HEK293T (cell line): ENCODE measurements at regions not wholly inside any gene's neighbourhood (a gene's known extent, or its start where the extent isn't known, plus 50 kb on each side); places are given as distances from the start of the nearest gene placed in this dataset.

ENCODE experiments used
- ARNT ChIP-seq: fragments of 450-650 bp; IDR thresholded peaks from 2 replicates; pipeline ENCODE4 v1.6.1; 2017; ENCODE audit warnings: mild to moderate bottlenecking
- SP1 ChIP-seq: fragments of 450-650 bp; IDR thresholded peaks from 2 replicates; pipeline ENCODE4 v1.6.1; 2017
- ZNF384 ChIP-seq: fragments of 450-650 bp; IDR thresholded peaks from 2 replicates; pipeline ENCODE4 v1.6.1; 2016

DNA sequence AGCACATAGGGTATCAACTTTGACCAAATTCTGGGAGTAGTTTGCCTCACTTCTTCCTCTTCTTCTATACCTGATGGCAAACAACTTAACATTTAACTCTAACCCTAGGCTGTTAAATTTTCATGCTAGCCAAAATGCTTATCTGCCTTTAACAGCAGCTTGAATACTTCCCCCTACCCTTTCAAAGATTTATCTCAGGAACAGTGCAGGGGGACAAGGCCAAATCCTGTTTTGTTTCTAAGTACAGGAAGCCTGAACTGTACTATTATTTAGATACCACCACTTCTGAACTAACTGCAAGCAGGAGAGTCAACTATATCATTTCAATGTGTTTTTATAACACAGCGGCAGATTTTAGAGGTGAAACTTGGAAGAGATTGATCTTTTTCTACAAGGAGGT, 104.0 kb upstream of the CNTN6 start:
- TF ChIP-seq SP1 (no peak), ARNT (no peak), ZNF384 (no peak)
